GM12878 (cell line): ENCODE measurements at regions not wholly inside any gene's neighbourhood (a gene's known extent, or its start where the extent isn't known, plus 50 kb on each side); places are given as distances from the start of the nearest gene placed in this dataset.

Source experiments
- ATAC-seq: fragments of 200-7000 bp; cut with Tn5 transposase; 3 replicates; pipeline ENCODE4 v1.9.1; 2020; ENCODE audit warnings: mild to moderate bottlenecking, moderate library complexity
- BruUV-seq: library from RNA; stranded (reverse); fragments of 400-500 nt; replicated peaks from 2 replicates; lab custom pipeline; 2021; lab: Mats Ljungman, UMichigan
- CTCF ChIA-PET: fragments of 300-600 bp; sonication (Branson Sonifier 250); formaldehyde crosslinking; extraction: SDS; loops from one replicate; lab custom pipeline; 2021; ENCODE audit warnings: inconsistent platforms; lab: Yijun Ruan, JAX
- POLR2A ChIA-PET: fragments of 350-600 bp; formaldehyde crosslinking; extraction: SDS; loops from one replicate; lab custom pipeline; 2021; ENCODE audit warnings: inconsistent platforms; lab: Charles Lee
- RAD21 ChIA-PET: fragments of 300-600 bp; sonication (Branson Sonifier 250); formaldehyde crosslinking; loops from one replicate; lab custom pipeline; 2023; ENCODE audit warnings: antibody characterized with exemption; ENCODE audit not compliant: unreplicated experiment; lab: Charles Lee
- SMC1A ChIA-PET: fragments of 300-600 bp; sonication (Branson Sonifier 250); formaldehyde crosslinking; loops from one replicate; lab custom pipeline; 2023; ENCODE audit not compliant: unreplicated experiment, uncharacterized antibody; lab: Charles Lee
- DNase-seq: peaks from one replicate; pipeline ENCODE4 v3.0.0-alpha.2; 2011; ENCODE audit warnings: low read depth, low spot score
- FAIRE-seq: peaks from 3 replicates; lab custom pipeline; 2011; peaks lifted over from hg19 to GRCh38; lab: Jason Lieb, UNC
- H2AFZ ChIP-seq: 2 replicates; pipeline ENCODE4 v1.6.0; 2011; ENCODE audit warnings: low read depth, low read length, control low read depth; ENCODE audit not compliant: control insufficient read depth
- H3K27ac ChIP-seq: 2 replicates; pipeline ENCODE4 v1.5.1; 2011; ENCODE audit warnings: control low read depth; ENCODE audit not compliant: control insufficient read depth, insufficient read depth
- H3K27me3 ChIP-seq, 2 experiments: replicated peaks in 1 of 2; 2 replicates each; pipeline versions ENCODE4 v1.6.0 to v1.6.1; 2011; ENCODE audit warnings: low read length in 1 of 2; ENCODE audit not compliant: control insufficient read depth in 2 of 2, insufficient read depth in 2 of 2
- H3K36me3 ChIP-seq, 2 experiments: 2 replicates each; pipeline ENCODE4 v1.5.1; 2011; ENCODE audit warnings: low read length in 1 of 2; ENCODE audit not compliant: control insufficient read depth in 2 of 2, insufficient read depth in 2 of 2
- H3K4me1 ChIP-seq: 2 replicates; pipeline ENCODE4 v1.6.1; 2011; ENCODE audit warnings: mild to moderate bottlenecking, low read length, moderate library complexity, mixed read lengths; ENCODE audit not compliant: control insufficient read depth, insufficient read depth
- H3K4me2 ChIP-seq: 2 replicates; pipeline ENCODE4 v1.6.0; 2011; ENCODE audit warnings: control low read depth; ENCODE audit not compliant: control insufficient read depth, insufficient read depth
- H3K4me3 ChIP-seq: fragments of 200-600 bp; sonication (generic); 2 replicates; pipeline ENCODE4 v1.5.1; 2016
- H3K79me2 ChIP-seq: 2 replicates; pipeline ENCODE4 v1.6.0; 2011; ENCODE audit warnings: low read length; ENCODE audit not compliant: control insufficient read depth, insufficient read depth
- H3K9ac ChIP-seq: 2 replicates; pipeline ENCODE4 v1.8.0; 2011; ENCODE audit warnings: low read length, control low read depth, mixed read lengths; ENCODE audit not compliant: control insufficient read depth, insufficient read depth
- H3K9me3 ChIP-seq: replicated peaks from 3 replicates; pipeline ENCODE4 v1.5.1; 2011; ENCODE audit warnings: mild to moderate bottlenecking, low read length; ENCODE audit not compliant: control insufficient read depth, insufficient read depth
- H4K20me1 ChIP-seq: 2 replicates; pipeline ENCODE4 v1.6.0; 2011; ENCODE audit not compliant: control insufficient read depth, insufficient read depth
- ATF7 ChIP-seq: fragments of 450-650 bp; IDR thresholded peaks from 2 replicates; pipeline ENCODE4 v1.6.1; 2016; ENCODE audit warnings: low read depth, mild to moderate bottlenecking
- CBX3 ChIP-seq: fragments of 200-600 bp; sonication (generic); IDR thresholded peaks from 2 replicates; pipeline ENCODE4 v1.6.1; 2016; ENCODE audit warnings: low read depth, borderline replicate concordance
- CEBPB ChIP-seq, 2 experiments: fragments of 150-350 bp in 1 of 2; IDR thresholded peaks; 2 replicates each; pipeline ENCODE4 v1.6.1; 2012 to 2014; ENCODE audit warnings: low read depth in 2 of 2, low read length in 2 of 2, borderline replicate concordance in 1 of 2, inconsistent platforms in 1 of 2
- CHD4 ChIP-seq: fragments of 200-600 bp; sonication (generic); IDR thresholded peaks from 2 replicates; pipeline ENCODE4 v1.6.1; 2016; ENCODE audit warnings: mild to moderate bottlenecking
- FOXM1 ChIP-seq: IDR thresholded peaks from 2 replicates; pipeline ENCODE4 v1.6.1; 2012; ENCODE audit warnings: low read depth, mild to moderate bottlenecking, inconsistent platforms, low read length, moderate library complexity
- SIX5 ChIP-seq: IDR thresholded peaks from 2 replicates; pipeline ENCODE4 v1.6.1; 2011; ENCODE audit warnings: mild to moderate bottlenecking, low read depth, low read length, moderate library complexity; ENCODE audit not compliant: severe bottlenecking
- TCF12 ChIP-seq: IDR thresholded peaks from 2 replicates; pipeline ENCODE4 v1.6.1; 2011; ENCODE audit warnings: low read depth, mild to moderate bottlenecking, low read length
- WGBS: methylation state at CpG from one replicate; pipeline ENCODE4 v1.1.6; 2016; ENCODE audit warnings: low lambda C conversion rate; ENCODE audit not compliant: insufficient replicate concordance, insufficient coverage; ENCODE audit errors: missing lambda C conversion rate; 5-methylcytosine and 5-hydroxymethylcytosine counted together
- in situ Hi-C: fragments of 300-500 bp; cut with MboI; formaldehyde crosslinking; loops from 9 replicates; pipeline ENCODE4 v1.14.3; 2018; ENCODE audit warnings: mixed read lengths
- intact Hi-C: fragments of 100-400 bp; cut with micrococcal nuclease; formaldehyde crosslinking; loops from one replicate; pipeline ENCODE4 v1.14.2; 2022; ENCODE audit not compliant: unreplicated experiment
- TF ChIP-seq, protein P1 (sequence below): IDR thresholded peaks from 2 replicates; pipeline ENCODE4 v1.6.1; 2012; ENCODE audit warnings: low read depth, low read length, improper control_type of control experiment
- TF ChIP-seq, protein P2 (sequence below): fragments of 450-650 bp; IDR thresholded peaks from 2 replicates; pipeline ENCODE4 v1.6.1; 2017; ENCODE audit warnings: mild to moderate bottlenecking, moderate library complexity
- TF ChIP-seq, protein P3 (sequence below): IDR thresholded peaks from 2 replicates; pipeline ENCODE4 v1.6.1; 2011; ENCODE audit warnings: borderline replicate concordance, low read depth, mild to moderate bottlenecking, moderate library complexity, low read length; ENCODE audit not compliant: insufficient read depth, poor library complexity, severe bottlenecking
- TF ChIP-seq, protein P4 (sequence below): fragments of 450-650 bp; IDR thresholded peaks from 2 replicates; pipeline ENCODE4 v1.6.1; 2017; ENCODE audit warnings: low read depth, mild to moderate bottlenecking, moderate library complexity
- TF ChIP-seq, protein P5 (sequence below): IDR thresholded peaks from 2 replicates; pipeline ENCODE4 v1.6.1; 2012; ENCODE audit warnings: mild to moderate bottlenecking, low read depth, low read length

DNA sequence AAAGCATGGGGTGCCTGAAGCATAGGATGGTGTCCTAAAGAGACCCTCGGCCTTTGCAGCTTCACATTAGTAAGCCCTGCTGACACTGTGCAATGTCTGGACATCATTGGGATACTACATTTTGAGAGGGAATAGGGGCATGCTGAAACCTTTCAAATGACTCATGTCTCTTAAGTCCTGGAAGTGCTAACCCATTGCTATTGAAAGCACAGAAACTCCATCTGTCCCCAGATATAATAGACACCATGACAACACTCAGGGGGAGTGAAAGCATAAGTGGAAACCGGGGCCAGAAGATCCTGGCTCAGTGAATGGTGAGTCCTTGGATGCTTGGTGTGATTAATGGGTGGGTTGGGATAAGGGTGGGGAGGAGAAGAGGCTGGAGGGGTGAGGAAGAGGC, 595.5 kb upstream of the ID2 start:
- RAD21 ChIA-PET, result no interaction called here
- in situ Hi-C loops (no loop called here), intact Hi-C loops (no loop called here)
- Histone ChIP-seq H3K27ac (no peak overlapping the region), H4K20me1 (no peaks in the 10 kb centered on the region), H3K27me3 (no peaks in the 10 kb centered on the region), H3K79me2 (no peaks in the 10 kb centered on the region), H3K9ac (no peak overlapping the region), H3K4me1 (no peaks in the 10 kb centered on the region), H3K36me3 (no peaks in the 10 kb centered on the region), H3K9me3 (peaks cover 1% of the 10 kb centered on the region; the same call in 2 of the 3 replicates), H3K4me3 (no peak overlapping the region), H3K4me2 (no peak overlapping the region), H2AFZ (no peak overlapping the region)
- ATAC-seq, result no peak
- BruUV-seq, result no TSS peak
- SMC1A ChIA-PET, result interaction anchor here (1.1 to 1.8 kb wide), 2 partner anchors 29 to 300 kb away, joined by 3 to 5 read pairs; no protein-coding TSS in a partner anchor
- WGBS, result 0% methylated on average over 2 of the region's 2 CpGs
- no peak for FAIRE-seq
- POLR2A ChIA-PET, result no interaction called here
- no peak for DNase-seq
- CTCF ChIA-PET, result interaction anchor here (0.7 to 1.5 kb wide), 3 partner anchors 8 to 433 kb away, joined by 3 to 5 read pairs (median 3); no protein-coding TSS in a partner anchor
- TF ChIP-seq CBX3 (no peak), TCF12 (no peak), SIX5 (no peak), ATF7 (no peak), FOXM1 (no peak), CEBPB (IDR thresholded peaks at IDR 0.05; ENCODE audit: borderline replicate concordance in 1 of 2, low read depth in 2 of 2, low read length in 2 of 2) (no peak), CHD4 (no peak)
- TF ChIP-seq, protein P1, sequence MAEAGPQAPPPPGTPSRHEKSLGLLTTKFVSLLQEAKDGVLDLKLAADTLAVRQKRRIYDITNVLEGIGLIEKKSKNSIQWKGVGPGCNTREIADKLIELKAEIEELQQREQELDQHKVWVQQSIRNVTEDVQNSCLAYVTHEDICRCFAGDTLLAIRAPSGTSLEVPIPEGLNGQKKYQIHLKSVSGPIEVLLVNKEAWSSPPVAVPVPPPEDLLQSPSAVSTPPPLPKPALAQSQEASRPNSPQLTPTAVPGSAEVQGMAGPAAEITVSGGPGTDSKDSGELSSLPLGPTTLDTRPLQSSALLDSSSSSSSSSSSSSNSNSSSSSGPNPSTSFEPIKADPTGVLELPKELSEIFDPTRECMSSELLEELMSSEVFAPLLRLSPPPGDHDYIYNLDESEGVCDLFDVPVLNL, result no peak
- TF ChIP-seq, protein P2, sequence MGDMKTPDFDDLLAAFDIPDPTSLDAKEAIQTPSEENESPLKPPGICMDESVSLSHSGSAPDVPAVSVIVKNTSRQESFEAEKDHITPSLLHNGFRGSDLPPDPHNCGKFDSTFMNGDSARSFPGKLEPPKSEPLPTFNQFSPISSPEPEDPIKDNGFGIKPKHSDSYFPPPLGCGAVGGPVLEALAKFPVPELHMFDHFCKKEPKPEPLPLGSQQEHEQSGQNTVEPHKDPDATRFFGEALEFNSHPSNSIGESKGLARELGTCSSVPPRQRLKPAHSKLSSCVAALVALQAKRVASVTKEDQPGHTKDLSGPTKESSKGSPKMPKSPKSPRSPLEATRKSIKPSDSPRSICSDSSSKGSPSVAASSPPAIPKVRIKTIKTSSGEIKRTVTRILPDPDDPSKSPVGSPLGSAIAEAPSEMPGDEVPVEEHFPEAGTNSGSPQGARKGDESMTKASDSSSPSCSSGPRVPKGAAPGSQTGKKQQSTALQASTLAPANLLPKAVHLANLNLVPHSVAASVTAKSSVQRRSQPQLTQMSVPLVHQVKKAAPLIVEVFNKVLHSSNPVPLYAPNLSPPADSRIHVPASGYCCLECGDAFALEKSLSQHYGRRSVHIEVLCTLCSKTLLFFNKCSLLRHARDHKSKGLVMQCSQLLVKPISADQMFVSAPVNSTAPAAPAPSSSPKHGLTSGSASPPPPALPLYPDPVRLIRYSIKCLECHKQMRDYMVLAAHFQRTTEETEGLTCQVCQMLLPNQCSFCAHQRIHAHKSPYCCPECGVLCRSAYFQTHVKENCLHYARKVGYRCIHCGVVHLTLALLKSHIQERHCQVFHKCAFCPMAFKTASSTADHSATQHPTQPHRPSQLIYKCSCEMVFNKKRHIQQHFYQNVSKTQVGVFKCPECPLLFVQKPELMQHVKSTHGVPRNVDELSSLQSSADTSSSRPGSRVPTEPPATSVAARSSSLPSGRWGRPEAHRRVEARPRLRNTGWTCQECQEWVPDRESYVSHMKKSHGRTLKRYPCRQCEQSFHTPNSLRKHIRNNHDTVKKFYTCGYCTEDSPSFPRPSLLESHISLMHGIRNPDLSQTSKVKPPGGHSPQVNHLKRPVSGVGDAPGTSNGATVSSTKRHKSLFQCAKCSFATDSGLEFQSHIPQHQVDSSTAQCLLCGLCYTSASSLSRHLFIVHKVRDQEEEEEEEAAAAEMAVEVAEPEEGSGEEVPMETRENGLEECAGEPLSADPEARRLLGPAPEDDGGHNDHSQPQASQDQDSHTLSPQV, result no peak
- TF ChIP-seq, protein P3, sequence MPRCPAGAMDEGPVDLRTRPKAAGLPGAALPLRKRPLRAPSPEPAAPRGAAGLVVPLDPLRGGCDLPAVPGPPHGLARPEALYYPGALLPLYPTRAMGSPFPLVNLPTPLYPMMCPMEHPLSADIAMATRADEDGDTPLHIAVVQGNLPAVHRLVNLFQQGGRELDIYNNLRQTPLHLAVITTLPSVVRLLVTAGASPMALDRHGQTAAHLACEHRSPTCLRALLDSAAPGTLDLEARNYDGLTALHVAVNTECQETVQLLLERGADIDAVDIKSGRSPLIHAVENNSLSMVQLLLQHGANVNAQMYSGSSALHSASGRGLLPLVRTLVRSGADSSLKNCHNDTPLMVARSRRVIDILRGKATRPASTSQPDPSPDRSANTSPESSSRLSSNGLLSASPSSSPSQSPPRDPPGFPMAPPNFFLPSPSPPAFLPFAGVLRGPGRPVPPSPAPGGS, result no peak
- TF ChIP-seq, protein P4, sequence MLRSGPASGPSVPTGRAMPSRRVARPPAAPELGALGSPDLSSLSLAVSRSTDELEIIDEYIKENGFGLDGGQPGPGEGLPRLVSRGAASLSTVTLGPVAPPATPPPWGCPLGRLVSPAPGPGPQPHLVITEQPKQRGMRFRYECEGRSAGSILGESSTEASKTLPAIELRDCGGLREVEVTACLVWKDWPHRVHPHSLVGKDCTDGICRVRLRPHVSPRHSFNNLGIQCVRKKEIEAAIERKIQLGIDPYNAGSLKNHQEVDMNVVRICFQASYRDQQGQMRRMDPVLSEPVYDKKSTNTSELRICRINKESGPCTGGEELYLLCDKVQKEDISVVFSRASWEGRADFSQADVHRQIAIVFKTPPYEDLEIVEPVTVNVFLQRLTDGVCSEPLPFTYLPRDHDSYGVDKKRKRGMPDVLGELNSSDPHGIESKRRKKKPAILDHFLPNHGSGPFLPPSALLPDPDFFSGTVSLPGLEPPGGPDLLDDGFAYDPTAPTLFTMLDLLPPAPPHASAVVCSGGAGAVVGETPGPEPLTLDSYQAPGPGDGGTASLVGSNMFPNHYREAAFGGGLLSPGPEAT, result no peak
- TF ChIP-seq, protein P5, sequence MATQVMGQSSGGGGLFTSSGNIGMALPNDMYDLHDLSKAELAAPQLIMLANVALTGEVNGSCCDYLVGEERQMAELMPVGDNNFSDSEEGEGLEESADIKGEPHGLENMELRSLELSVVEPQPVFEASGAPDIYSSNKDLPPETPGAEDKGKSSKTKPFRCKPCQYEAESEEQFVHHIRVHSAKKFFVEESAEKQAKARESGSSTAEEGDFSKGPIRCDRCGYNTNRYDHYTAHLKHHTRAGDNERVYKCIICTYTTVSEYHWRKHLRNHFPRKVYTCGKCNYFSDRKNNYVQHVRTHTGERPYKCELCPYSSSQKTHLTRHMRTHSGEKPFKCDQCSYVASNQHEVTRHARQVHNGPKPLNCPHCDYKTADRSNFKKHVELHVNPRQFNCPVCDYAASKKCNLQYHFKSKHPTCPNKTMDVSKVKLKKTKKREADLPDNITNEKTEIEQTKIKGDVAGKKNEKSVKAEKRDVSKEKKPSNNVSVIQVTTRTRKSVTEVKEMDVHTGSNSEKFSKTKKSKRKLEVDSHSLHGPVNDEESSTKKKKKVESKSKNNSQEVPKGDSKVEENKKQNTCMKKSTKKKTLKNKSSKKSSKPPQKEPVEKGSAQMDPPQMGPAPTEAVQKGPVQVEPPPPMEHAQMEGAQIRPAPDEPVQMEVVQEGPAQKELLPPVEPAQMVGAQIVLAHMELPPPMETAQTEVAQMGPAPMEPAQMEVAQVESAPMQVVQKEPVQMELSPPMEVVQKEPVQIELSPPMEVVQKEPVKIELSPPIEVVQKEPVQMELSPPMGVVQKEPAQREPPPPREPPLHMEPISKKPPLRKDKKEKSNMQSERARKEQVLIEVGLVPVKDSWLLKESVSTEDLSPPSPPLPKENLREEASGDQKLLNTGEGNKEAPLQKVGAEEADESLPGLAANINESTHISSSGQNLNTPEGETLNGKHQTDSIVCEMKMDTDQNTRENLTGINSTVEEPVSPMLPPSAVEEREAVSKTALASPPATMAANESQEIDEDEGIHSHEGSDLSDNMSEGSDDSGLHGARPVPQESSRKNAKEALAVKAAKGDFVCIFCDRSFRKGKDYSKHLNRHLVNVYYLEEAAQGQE, result no peak
